COR-L47 (cell line): ENCODE measurements at regions not wholly inside any gene's neighbourhood (a gene's known extent, or its start where the extent isn't known, plus 50 kb on each side); places are given as distances from the start of the nearest gene placed in this dataset.
A peak's percentile ranks its signal among the peaks of the same experiment; 100 is the strongest.
"Not testable (repeated sequence)": the region's sequence is repeated elsewhere in the genome, so short reads cannot be mapped to it uniquely, and the experiment has no call there.

Experiments used
- DNase-seq: peaks from one replicate; lab custom pipeline; 2025; lab: John Stamatoyannopoulos, UW

DNA sequence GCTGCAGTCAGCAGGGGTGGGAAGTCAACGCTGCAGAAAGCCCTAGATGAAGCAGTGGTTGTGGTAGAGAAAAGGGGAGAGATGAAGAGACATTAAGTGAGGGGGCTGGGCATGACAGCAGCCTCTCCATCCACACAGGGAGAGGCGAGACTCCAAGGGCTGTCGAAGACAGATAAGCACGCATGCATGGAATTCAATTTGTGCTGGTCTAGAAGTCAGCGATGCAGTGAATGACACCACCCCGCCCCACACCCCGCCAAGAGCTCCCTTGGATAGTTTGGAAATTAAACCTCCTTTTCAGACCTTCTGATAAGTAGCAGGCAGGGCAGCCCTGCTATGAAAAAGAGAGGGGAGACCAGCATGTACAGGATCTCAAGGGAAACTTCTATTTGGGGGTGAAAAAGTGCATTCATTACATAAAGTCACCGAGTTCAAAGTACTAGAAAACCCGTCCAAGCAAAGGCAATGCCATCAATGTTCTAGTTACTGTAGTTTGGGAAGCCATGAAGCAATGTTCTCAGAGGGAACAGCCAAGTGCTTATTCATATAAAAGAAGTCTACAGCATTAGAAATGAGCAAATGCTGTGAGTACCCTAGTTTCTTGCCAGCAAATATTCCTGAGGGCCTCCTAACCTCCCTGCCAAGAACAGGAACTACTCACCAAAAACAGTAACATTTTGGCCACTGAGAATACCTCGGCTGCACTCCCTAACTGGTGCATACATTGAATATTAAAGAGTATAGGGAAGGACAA lies 152.3 kb upstream of the ANXA10 start:
- DNase-seq, result no peak

DNA sequence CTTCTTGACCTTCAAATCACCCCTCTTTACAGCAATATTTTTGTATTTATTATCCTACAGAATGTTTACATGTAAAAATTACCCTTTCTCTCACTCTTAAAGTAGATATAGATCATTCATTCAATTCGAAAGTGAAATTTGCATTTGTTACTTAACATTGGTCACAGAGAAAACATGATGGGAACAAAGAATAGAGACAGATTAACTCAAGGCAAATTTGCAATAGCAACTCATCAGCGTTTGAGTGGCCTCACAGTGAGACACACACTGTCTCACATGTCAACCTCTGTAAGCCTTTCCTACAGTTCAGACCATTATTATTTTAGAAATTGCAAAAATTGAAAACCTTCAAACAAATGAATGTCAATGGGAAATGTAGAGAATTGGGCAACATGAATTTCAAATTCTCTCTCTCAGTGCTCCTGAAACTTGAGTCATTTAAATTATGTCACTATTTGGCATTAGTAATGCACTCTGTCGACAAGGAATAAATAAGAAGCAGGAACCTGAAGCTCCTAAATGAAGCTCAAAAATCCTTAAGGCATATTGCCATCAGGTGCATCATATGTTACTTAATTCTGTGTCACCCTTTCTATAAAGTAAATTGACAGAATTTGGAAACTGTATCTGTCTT lies 148.3 kb upstream of the ANXA10 start:
- no peak for DNase-seq

DNA sequence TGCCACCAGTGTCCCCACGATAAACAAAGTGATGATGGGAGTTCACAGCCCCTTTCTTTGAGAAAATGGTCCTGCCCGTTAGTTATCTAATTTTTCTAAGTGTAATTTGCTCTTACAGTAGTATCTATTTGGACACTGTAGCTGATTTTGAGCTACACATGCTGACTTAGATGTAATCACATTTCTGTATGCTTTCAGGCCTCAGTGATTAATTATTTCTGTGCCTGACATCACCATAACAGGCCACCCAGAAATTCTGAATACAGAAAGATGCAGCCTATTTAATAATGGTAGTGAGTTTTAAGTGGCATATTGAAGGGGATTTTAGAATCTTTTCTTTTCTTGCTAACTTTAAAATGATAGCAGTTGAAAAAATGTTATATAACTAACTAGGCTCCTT lies 147.6 kb upstream of the ANXA10 start:
- DNase-seq, result no peak

DNA sequence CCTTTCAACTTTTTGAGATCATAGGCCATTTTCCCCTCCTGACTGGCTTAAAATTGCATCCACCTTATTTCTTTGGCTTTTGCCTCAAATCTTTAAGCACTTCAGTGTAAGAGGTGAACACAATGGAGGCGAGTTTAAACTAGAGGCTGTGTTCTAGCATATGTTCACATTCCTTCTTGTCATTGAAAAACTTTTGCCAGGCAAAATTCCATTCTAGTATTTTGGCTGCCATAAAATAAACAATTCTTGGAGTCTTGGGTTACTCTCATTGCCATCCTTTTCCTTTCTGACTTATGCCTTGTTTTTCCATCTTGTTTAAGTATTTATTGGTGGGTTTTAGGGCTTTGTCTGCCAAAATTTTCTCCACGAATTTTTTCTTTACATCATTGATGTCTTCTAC lies 137.3 kb upstream of the ANXA10 start:
- DNase-seq, result no peak

DNA sequence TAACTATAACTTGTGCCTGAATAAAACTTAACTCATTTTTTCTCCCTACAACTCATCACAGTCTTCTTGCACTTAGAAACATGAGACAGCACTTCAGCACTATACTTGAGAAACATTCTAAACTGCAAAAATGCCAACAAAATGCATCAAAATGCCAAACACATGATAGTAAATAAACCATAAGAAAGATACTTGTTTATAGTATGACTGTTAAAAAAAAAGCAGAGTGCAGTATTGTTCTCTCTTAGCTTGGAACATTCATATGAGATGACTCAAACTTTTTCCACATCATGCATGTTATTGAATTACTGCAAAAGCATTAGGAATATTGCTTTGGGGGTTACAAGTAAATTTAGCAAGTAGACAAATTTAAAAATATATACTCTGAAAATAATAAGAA lies 135.7 kb upstream of the ANXA10 start:
- no peak for DNase-seq

DNA sequence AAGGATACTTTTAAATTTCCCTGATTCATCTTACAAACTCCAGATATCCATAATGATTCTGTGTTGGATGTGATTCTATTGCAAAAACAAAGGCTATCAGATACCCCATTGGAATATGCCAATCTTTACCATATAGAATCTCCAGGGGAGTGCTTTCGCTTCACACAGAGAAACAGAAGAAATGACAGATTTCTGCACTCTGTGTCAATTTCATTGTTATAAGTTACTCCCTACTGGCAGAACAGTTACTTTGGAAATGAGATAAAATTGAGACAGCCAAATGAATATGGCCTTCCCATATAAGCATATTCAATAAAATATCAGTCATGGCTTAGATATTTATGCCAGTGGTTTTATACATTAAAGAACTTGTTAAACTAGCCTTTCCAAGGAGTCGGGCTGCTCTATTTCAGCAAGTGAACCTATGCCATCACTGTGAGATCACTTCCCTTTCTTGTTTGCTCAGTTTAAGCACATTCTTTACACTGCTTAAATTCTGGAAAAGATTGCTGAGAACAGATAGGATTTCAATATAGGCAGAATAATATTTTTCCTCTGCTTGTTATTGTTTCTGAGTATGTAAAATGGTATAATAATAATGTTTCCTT lies 127.5 kb upstream of the ANXA10 start:
- DNase-seq, result no peak

DNA sequence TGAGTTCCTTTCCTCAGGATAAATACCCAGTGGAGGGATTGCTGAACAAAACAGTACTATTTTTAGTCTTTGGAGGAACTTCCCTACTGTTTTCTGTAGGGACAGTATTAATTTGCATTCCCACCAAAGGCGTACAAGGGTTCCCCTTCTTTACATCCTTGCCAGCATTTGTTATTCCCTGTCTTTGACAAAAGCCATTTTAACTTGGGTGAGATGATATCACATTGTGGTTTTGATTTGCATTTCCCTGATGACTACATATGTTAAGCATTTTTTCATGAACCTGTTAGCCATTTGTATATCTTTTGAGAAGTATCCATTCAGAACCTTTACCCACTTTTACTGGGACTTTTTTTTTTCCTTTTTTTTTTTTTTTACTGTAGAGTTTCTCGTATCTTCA lies 126.2 kb upstream of the ANXA10 start:
- DNase-seq, result no peak

DNA sequence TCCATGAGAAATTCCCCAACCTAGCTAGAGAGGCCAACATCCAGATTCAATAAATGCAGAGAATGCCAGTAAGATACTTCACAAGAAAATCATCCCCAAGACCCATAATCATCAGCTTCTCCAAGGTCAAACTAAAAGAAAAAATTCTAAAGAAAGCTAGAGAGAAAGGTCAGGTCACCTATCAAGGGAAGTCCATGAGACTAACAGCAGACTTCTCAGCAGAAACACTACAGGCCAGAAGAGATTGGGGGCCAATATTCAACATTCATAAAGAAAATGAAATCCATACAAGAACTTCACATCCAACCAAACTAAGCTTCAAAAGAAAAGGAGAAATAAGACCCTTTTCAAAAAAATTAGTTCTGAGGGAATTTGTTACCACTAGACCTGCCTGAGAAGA lies 118.8 kb upstream of the ANXA10 start:
- no peak for DNase-seq

DNA sequence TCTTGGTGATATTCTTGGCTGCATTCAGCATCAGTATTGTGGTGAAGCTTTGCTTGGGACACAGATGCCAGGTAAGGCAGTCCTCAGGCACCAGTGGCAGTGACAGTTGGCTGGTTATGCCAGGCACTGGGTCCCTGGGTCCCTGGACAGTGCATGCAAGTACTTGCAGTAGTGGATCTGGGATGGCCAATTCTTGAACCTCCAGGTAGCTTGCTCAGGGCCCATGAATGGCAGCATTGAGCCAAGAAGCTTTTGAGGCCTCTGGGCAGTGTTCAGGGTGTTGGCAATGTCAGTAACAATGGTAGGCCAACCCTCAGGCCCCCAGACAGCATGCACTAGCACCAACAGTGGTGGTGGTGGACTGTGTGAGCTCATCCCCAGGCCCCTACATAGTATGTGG lies 106.8 kb upstream of the ANXA10 start:
- DNase-seq, result no peak

DNA sequence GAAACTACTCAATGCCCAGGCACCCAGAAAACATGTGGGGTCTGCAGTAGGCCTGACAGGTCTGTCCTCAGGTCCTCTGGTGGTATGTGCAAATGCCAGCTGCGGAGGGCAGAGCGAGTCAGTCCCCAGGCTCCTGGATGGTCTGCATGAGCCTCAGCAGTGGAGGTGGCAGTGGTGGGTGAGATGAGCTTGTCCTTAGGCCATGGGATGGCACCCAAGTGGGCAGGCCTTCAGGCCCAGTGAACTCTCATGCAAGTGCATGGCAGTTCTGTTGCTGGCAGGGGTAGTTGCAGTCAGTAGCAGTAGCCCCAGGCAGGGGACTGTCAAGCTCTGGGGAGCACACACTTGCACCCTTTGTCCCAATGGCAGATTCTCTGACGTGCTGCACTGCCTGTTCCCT lies 106.3 kb upstream of the ANXA10 start:
- no peak for DNase-seq

DNA sequence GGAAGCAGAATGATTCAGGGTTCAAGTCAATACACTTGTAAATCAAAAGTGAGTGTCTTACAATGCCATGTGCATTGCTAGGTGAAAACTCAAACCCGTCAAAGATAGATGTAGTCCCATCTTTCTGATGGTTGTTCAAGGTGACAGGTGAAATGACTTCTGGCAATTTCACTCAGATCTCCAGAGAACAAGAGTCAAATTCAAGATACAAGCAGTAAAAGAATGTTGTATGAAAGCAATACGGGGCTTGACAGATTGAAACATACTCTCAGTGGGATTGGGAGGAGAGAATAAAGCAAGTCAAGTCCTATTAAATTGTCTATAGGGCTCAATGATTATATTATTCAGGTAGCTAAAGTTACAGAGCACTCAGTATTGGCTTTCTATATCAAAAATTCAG lies 105.1 kb upstream of the ANXA10 start:
- DNase-seq, result no peak

DNA sequence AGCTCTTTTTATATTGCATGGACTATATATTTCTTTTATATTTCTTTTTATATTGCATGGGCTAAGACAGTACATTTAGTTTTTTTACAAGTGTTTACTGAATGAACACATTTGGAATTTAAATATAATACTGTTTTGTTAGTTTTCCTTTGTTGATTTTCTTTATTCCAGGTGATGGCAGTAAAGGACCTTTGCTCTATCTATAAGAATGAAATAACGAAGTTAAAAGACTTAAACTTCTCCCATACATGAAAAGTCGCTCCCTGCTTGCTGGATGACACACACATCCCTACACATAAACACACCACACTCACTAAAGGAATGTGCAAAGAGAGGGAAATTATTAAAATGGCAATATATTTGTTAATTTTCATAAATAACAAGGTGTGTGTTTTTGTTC lies 102.5 kb upstream of the ANXA10 start:
- DNase-seq, result no peak

DNA sequence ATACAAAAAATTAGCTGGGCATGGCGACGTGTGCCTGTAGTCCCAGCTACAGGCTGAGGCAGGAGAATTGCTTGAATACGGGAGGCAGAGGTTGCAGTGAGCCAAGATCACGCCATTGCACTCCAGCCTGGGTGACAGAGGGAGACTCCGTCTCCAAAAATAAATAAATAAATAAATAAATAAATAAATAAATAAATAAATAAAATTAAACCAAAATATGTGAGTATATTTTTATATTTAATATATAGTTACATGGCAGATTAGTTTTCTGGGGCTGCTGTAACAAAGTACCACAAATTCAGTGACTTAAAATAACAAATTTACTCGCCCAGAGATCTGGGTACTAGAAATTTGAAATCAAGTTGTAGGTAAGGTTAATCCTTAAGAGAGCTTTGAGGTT lies 84.2 kb upstream of the ANXA10 start:
- not testable (repeated sequence) for DNase-seq

DNA sequence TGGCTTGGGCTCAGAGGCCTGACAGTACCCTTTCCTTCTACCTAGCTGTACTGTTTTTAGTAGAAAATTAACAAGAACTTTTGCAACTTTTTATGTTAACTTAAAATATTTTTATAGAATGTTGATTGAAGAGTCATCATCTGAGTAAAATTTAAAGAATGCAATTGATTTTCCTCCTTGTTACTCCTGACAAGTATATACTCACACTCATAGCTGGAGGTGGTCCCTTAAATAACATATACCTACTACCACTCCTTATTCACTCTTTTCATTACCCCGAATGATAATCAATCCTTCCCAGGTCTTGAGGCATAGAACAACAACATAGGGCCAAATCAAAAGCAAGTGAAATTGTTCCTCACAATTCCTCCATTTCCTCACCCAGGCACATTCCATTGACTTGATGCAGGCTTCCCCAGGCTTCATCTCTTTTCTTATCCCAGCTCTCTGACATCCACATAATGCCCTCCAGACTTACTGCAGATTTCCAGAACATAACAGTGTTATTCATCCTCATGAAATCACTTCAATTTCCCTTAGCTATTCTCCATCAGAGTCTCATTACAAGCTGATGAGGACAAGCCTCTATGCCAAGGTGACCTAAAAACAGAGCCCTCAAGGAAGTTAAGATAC lies 73.2 kb upstream of the ANXA10 start:
- no peak for DNase-seq

DNA sequence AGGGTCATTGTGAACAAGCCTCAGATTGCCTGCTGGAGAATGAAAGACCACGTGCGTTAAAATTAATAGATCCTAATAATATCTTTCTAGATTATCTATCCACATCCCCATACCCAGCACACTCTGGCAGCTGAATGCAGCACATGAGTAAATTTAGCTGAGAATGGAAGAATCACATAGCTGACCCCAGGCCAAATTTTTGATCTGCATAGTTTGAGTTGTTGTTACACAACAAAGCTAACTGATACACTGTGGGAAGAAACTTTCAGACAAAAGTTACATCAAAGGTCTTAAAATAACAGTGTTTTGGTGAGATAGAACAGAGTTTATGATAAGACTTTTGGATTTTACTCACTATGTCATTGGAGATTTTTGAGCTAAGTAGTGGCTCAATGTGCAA lies 72.4 kb upstream of the ANXA10 start:
- DNase-seq, result no peak

DNA sequence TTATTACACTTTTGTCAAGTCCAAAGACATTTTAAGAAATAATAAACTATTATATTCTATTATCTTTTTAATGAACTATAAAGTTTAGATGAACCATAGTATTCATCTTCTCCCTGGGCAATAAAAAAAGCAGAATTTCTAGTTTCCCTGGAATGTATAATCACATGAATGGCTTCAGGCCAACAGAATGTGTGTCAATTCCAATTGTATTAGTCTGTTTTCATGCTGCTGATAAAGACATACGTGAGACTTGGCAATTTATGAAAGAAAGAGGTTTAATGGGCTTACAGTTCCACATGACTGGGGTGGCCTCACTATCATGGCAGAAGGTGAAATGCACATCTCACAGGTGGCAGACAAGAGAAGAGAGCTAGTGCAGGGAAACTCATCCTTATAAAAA lies 70.7 kb upstream of the ANXA10 start:
- peak; percentile 16 for DNase-seq

DNA sequence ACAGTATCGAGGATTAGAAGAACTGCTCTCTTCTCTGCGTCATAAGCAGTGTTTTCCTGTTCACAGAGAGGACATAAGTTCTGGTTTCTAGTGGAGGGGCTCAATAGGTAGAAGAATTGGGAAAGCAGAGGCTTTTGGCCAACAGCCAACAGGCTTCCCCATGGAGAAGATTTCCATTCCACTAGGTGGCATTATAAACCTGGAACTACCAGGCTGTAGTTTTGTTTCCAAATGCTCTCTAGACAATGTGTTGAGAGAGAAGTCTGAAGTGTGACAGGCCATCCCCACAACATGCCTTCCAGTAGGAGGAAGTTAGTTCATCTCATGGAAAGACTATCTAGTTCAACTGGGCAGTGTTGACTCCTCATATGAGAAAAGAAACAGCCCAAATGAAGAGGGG lies 63.8 kb upstream of the ANXA10 start:
- no peak for DNase-seq

DNA sequence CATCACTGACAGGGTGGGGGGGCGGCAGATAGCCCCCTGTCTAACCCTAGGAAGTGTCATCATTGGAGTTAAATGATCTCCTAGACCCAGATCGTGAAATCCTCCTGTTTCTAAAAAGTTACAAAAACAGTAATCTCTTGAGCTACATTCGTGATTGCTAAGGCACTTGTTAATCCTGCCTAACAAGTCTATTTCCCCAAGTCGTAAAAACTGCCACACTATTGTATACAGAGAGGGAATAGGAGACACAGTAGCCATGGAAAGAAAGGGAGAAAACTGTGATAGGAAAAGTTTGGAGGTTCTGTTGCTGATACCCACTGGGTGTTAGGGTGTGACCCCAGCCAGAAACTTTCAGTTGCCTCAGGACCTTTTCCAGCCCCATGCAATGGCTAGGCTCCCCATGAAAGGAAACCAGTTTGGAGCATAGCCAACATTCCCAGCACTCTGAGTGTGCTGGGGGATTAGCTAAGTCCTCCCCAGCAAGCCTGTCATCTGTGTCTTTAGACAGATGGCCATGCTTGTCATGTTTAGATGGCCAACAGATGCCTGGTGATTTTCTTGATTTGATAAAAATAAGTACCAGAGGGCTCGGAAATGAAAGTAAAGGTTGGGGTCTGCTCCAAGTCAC lies 63.3 kb upstream of the ANXA10 start:
- no peak for DNase-seq

DNA sequence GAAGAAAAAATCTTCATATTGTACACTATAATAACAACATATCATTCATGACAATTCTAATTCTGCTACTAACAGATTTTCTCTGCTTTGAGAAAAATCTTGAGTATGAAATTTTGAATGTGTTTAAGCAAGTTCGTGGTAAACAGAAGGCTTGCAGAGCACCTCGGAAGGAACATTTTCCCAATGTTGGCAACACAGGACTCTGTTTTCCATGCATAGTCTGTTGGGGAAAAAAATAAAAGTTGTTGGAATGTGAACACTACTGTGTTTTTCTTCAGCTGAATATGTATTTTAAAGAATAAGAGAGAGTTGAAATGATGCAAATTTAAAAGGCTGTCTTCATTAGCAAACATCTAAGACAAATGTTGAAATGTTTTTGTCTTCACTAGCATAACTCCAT lies 54.7 kb upstream of the ANXA10 start:
- DNase-seq, result no peak

DNA sequence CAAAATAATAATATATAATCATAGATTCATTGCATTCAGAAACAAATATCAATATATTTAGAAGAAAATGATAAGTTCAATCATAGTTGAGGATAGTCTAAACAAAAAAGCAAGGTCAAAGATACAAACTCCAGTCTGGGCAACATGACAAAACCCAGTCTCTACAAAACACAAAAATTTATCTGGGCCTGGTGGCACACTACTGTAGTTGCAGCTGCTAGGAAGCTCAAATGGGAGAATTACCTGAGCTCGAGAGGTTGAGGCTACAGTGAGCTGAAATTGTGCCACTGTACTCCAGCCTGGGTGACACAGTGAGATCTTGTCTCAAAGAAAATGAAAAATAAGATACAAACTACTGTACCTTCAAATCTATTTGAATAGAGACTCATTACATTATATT lies 52.7 kb upstream of the ANXA10 start:
- DNase-seq, result no peak
